DMS153 treated with DMSO at 0.1 percent for 48 hours (cell line): ENCODE measurements at regions not wholly inside any gene's neighbourhood (a gene's known extent, or its start where the extent isn't known, plus 50 kb on each side); places are given as distances from the start of the nearest gene placed in this dataset.
"Not testable (repeated sequence)": the region's sequence is repeated elsewhere in the genome, so short reads cannot be mapped to it uniquely, and the experiment has no call there.

Experiments used
- DNase-seq: peaks from one replicate; lab custom pipeline; 2025; ENCODE audit not compliant: unreplicated experiment; lab: John Stamatoyannopoulos, UW

- no peak for DNase-seq
Observed at GRCh38 chr5:102663749-102664530, 91.2 kb upstream of the PAM start.

DNA sequence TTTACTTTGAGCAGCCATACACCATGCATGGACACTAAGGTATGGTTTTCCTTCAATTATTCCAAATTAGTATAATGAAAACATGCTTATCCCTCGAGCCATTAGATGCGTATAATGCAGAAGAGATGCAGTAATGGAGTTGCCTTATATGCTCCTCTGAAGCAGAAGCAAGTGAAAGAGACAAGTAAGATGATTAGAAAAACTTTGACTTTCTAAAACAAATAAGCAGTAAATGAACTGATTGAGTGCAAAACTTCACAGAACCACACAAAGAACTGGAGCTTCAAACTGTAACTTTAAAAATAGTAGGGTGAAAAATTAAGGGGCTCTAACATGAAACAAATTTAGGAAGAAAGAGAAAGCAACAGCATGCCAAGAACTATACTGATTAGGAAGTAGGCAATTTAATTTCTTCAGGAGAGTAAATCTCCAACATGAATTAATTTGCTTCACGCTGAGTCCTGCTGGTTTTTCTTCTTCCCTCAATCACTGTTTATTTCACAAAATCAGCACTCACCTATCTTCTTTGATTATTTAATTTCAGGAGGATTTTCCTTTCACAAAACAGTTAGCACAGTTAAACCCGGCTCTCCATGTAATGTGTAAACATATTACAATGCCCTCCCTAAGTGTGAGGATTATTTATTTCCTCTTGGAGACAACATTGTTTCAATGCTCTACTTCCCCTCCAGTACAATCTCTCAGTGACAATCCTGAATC lies 90.3 kb upstream of the PAM start:
- DNase-seq = no peak

- peak; percentile 6 for DNase-seq
Observed at GRCh38 chr5:102666164-102666946, 88.8 kb upstream of the PAM start.

GRCh38 chr5:102668220-102668932 lies 86.7 kb upstream of the PAM start:
- peak; percentile 24 for DNase-seq

- DNase-seq = no peak
Observed at GRCh38 chr5:102670224-102670836, 84.8 kb upstream of the PAM start.

DNA sequence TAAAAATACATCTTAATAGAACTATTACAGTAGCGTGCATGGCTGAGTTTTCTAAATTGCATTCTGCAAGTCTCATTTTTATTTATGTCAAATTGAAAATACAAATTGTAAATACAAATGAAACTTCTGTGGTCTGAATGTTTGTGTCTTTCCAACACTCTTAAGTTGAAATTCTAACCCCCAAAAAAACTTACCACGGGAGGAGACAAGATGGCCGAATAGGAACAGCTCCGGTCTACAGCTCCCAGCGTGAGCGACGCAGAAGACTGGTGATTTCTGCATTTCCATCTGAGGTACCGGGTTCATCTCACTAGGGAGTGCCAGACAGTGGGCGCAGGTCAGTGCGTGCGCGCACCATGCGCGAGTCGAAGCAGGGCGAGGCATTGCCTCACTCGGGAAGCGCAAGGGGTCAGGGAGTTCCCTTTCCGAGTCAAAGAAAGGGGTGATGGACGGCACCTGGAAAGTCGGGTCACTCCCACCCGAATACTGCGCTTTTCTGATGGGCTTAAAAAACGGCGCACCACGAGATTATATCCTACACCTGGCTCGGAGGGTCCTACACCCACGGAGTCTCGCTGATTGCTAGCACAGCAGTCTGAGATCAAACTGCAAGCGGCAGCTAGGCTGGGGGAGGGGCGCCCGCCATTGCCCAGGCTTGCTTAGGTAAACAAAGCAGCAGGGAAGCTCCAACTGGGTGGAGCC lies 83.9 kb upstream of the PAM start:
- not testable (repeated sequence) for DNase-seq

DNA sequence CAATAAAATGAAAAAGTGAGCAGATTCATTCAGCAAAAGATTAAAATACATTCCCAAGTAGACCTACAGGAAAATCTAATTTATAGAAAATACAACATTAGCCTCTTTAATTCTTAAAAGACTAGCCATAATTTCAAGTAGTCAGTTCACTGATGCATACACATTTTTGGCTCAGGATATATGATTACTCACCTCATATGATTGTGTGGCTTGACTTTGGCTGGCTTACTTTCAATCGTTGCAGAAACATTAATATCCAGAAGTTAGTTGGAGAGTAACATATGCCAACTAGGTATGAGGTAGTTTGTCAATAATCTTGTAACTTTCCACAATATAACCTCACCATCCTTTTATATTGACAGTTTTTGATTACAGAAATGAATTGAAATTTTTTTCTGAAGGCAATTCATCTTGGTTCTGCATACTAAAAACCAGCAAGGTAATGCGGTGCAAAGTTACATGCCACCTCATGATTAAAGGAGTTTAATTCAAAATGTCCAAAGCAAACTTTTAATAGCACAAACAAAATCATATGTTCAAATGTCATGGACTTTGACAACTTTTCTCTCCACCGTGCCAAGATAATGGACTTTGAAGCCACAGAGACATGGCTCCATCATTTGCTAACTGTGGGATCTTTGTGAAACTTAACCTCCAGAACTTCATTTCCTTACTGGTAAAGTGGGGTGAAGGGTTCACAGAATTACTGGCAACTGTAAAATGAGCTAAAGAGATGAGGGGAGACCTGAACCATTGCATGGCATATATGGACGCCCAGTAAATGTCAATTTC lies 76.6 kb upstream of the PAM start:
- DNase-seq = no peak

GRCh38 chr5:102681403-102681983 lies 73.6 kb upstream of the PAM start:
- peak; percentile 31 for DNase-seq

DNA sequence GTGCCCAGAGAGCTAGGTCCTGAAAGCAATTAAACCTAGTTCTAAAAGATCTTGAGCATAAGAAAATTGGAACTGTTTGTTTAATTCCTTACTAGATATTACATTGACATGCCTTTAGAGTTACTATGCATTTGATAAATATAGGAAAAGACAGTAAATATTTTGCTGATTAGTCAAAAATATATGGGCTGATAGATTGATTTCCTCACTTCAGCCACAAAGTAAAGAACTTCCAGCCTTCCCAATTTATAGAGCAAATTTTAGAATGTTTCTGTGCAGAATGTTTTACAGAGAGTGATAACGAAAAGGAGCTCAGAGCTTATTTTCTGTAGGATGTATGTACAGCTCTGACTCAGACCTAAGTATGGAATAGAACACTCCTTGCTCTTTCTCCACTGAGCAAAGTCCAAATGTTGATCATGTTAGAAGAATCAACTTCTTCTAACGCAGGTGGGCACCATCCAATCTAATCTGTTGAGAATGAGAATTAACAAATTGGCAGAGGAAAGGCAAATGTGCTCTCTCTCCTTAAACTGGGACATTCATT lies 72.9 kb upstream of the PAM start:
- DNase-seq = no peak

GRCh38 chr5:102688076-102688475 lies 67.0 kb upstream of the PAM start:
- not testable (repeated sequence) for DNase-seq

DNA sequence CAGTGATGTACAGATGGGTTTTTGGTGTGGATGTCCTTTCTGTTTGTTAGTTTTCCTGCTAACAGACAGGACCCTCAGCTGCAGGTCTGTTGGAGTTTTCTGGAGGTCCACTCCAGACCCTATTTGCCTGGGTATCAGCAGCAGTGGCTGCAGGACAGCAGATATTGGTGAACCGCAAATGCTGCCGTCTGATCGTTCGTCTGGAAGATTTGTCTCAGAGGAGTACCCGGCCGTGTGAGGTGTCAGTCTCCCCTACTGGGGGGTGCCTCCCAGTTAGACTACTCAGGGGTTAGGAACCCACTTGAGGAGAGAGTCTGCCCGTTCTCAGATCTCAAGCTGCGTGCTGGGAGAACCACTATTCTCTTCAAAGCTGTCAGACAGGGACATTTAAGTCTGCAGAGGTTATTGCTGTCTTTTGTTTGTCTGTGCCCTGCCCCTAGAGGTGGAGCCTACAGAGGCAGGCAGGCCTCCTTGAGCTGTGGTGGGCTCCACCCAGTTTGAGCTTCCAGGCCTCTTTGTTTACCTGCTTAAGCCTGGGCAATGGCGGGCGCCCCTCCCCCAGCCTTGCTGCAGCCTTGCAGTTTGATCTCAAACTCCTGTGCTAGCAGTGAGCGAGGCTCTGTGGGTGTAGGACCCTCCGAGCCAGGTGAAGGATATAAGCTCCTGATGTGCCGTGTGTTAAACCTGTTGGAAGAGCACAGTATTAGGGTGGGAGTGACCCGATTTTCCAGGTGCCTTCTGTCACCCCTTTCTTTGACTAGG lies 66.3 kb upstream of the PAM start:
- not testable (repeated sequence) for DNase-seq

DNA sequence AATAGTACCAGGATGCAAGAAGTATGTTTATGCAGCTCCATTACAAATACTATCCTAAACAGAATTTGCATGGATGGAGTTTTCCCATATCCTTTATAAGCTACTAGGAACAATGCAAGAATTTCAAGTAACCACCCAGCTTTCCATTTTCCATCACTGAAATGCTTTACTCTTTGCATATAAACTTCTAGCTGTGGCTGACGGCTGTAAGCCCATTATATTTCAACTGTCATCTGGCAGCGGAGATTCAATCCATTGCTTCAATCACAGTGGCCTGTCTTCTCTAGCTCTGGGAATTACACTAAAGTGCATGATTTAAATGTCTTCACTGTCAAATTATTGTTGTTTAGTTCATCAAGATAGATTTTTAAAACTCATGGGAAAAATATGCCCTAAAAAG lies 64.2 kb upstream of the PAM start:
- no peak for DNase-seq

GRCh38 chr5:102691434-102691833 lies 63.7 kb upstream of the PAM start:
- no peak for DNase-seq

GRCh38 chr5:102700120-102700831 lies 54.8 kb upstream of the PAM start:
- DNase-seq = no peak

- no peak for DNase-seq
Observed at GRCh38 chr5:102700916-102701315, 54.2 kb upstream of the PAM start.

DNA sequence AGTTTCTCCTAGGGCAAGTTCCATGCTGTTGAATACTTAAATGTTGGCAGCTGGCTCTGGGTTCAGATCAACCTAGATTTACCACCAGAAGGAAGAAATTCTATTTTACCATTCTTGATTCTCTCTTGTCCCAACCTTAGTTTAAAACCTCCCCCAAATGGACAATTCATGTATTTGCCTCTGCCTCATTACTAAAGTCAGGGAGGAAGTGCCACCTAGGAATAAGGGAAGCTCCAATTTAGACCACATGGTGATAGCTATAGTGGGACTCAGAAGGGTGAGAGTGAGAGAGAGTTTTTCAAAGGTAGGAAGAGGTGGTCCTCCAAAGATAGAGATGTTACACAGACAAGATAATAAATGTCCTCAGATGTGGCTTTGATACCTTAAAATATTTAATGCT lies 53.4 kb upstream of the PAM start:
- DNase-seq = no peak
